GM12872 (cell line): ENCODE measurements at regions not wholly inside any gene's neighbourhood (a gene's known extent, or its start where the extent isn't known, plus 50 kb on each side); places are given as distances from the start of the nearest gene placed in this dataset.

Experiments used
- CTCF ChIP-seq: IDR thresholded peaks from 3 replicates; pipeline ENCODE4 v1.5.1; 2011; ENCODE audit warnings: low read depth, mild to moderate bottlenecking, low read length, moderate library complexity; ENCODE audit not compliant: insufficient read depth

- TF ChIP-seq CTCF: no peak
Observed at GRCh38 chr6:14353281-14353680, 235.7 kb downstream of the CD83 start.

GRCh38 chr6:14353798-14354197 lies 236.2 kb downstream of the CD83 start:
- TF ChIP-seq CTCF: no peak

GRCh38 chr6:14354919-14355572 lies 237.5 kb downstream of the CD83 start:
- no peak for TF ChIP-seq CTCF

GRCh38 chr6:14359438-14359837 lies 241.9 kb downstream of the CD83 start:
- no peak for TF ChIP-seq CTCF

GRCh38 chr6:14360565-14360964 lies 243.0 kb downstream of the CD83 start:
- TF ChIP-seq CTCF: no peak

GRCh38 chr6:14361297-14361696 lies 243.7 kb downstream of the CD83 start:
- no peak for TF ChIP-seq CTCF

GRCh38 chr6:14361956-14362587 lies 244.5 kb downstream of the CD83 start:
- TF ChIP-seq CTCF: no peak

- no peak for TF ChIP-seq CTCF
Observed at GRCh38 chr6:14364370-14364769, 246.8 kb downstream of the CD83 start.
